COLO668 (cell line): ENCODE measurements at regions not wholly inside any gene's neighbourhood (a gene's known extent, or its start where the extent isn't known, plus 50 kb on each side); places are given as distances from the start of the nearest gene placed in this dataset.
"Not testable (repeated sequence)": the region's sequence is repeated elsewhere in the genome, so short reads cannot be mapped to it uniquely, and the experiment has no call there.

Experiments
- DNase-seq: peaks from one replicate; lab custom pipeline; 2025; ENCODE audit not compliant: unreplicated experiment; lab: John Stamatoyannopoulos, UW

DNA sequence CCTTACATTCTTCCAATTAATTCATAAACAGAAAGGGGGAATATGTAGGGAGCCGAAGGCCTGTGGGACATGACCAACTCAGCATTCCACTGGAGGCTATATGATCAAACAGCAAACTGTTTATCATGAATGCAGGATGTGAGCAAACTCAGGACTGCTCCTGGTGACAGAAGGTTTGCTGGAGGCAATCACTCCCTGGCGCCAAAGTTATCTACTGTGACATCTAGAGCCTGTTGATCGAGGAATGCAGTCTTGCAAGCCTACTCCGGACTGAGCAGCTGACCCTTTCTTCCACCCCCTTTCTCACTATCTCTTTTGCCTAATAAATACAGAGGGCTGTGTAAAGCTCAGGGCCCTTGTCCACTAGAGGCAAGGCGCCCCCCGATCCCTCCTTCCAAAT lies 122.0 kb upstream of the ZCCHC13 start:
- DNase-seq = not testable (repeated sequence)

DNA sequence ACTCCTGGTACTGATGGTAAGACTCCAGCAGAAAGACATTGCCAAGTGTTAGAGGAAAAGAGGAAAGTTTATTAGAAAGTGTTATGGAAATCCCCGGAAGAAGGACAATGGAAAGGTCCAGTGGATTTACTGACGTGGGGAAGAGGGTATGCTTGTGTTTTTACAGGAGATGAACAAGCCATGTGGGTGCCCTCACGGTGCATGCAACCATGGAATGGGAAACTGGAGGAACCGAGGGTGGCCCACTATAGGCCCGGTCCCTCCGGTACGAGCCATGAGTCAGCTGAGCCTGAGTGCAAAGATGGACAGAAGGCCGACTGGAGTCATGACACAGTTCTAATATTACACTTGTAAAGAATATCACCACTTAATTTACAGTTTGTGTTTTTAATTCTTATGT lies 123.3 kb upstream of the ZCCHC13 start:
- no peak for DNase-seq

DNA sequence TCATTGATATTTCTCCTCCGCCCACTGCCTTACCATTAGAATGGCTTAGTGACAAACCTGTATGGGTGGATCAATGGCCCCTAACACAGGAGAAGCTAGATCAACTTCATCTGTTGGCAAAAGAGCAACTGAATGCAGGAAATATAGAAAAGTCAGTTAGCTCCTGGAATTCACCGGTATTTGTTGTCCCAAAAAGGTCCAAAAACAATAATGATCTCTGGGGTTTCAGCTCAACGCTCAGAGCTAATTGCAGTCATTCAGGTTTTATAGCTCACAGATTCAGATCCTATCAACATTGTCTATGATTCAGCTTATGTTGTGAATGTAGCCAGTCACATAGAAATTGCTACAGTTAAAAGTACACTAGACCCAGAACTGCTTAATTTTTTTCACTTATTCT lies 124.0 kb upstream of the ZCCHC13 start:
- DNase-seq = no peak

DNA sequence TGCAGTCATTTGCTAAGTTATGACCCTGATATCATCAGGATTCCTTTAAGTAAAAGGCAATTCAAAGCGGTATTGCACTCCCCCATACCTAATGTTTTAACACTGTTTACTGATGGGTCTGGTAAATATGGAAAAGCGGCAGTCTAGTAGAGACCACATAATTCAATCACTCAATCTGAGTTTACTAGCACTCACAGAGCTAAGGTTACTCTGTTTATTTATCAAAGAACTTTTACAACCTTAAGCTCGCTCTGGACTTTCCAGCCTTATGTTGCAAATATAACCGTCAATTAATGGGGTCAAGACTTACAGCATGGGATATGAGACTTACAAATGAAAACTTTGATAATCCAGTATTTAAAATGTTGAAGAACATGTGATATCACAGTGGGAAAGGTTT lies 124.5 kb upstream of the ZCCHC13 start:
- DNase-seq = no peak

DNA sequence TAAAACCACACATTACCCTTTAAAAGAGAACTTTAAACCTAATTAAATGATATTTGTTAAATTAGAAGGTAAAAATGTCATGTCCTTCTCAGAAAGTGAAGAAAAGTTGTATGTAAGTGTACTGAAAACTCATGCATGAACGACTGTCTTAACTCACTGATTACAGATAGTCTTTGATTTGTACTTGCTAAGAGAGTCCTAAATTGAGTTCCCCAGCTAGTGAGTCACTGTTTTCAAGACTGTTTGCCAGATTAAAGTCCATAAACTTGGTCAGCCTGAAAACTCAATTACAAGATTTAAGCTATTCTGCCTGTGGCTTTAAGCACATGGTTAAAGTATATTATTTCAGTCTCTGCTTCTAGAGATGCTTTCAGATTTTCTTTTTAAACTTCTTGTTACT lies 124.9 kb upstream of the ZCCHC13 start:
- DNase-seq = no peak

DNA sequence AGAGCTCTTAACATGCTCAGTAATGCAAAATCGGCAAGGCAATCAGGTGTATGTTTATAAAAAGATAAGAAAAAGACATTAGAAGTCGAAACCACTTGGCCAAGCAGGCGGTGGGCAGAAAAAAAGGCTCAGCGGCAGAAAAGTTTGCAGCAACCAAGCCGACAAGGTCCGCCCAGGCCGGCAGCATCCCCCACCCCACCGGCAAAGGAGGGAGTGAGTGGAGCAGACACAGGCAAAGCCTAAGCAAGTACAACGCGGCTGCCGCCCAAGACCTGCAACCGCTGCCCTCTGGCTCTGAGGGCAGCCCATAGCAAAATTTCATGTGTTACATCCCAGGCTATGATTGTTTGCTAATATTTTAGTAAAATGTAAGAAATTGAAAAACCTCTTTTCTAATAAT lies 125.4 kb upstream of the ZCCHC13 start:
- no peak for DNase-seq

DNA sequence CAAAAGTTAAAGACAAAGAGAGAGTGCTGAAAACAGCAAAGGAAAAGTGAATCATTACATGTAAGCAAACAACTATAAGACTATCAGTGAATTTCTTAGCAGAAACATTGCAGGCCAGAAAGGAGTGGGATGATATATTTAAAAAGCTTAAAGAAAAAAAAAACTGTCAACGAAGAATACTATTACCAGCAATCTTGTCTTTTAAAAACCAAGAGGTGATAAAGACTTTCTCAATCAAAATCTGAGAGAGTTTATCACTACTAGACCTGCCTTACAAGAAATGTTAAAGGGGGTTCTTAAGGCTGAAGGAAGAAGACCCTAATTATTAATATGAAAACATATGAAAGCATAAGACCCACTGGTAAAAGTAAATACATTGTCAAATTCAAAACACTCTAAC lies 132.5 kb upstream of the ZCCHC13 start:
- DNase-seq = no peak

DNA sequence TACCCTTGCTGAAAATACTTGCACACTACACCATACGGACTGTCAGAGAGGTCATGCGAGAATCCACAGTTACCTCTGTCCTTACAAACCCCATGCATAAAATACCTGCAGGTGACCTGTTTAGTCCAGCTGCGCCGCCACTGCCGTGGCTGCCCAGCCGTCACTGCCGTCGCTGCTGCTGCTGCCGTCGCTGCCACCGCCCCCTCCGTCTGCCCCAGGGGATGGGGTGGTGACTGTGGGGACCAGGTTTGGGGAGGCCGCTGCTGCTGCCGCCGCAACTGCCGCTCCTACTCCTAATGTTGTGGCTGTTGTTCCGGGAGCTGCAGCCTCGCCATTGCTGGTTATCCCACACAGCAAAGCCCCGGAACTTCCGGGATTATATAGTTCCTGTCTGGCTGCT lies 141.8 kb upstream of the ZCCHC13 start:
- no peak for DNase-seq

DNA sequence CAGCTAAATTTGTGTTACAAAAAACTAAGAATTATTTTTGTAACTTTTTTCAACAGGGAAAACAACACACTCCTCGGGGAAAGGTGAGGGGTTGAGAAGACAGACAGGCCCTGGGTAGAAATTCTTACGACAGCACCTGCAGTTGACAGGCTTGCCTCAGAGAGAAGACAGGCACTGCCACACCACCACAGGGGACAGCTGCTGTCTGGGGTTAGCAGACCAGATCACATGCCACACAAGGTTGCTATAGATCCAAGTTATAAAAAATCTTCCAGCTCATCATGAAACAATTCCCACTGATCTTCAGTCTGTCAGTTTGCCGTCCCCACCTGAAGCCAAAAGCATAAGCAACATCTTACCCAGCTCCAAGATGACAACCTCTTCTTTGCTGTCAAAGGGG lies 143.2 kb upstream of the ZCCHC13 start:
- no peak for DNase-seq

DNA sequence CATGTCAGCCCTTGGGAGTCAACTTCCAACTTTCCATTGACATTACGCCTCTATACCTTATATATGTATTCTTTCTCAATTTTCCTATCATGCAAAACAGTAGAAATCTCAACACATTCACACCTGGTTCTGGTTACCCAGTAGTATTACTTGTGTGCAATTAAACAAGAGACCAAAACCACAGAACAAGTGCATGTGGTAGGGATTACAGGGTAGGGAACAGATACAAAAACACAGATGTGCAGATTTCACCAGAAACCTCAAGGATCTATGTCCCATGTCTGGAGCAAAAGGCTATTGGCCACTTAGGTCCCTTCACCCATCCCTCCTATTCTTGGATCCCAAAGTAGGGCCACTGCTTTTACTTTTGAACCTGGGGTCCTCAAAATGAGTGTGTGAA lies 143.6 kb upstream of the ZCCHC13 start:
- no peak for DNase-seq

DNA sequence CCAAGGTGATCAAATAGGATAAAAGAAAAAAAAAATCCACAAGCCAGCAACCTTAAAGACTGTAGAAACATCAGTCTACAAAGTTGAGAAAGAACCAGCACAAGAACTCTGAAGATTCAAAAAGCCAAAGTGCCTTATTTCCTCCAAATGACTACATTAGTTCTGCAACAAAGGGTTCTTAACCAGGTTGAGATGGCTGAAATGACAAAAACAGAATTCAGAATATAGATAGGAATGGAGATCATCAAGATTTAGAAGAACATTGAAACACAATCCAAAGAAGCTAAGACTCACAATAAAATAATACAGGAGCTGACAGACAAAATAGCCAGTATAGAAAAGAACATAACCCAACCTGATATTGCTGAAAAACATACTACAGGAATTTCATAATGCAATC lies 156.5 kb upstream of the ZCCHC13 start:
- DNase-seq = no peak

DNA sequence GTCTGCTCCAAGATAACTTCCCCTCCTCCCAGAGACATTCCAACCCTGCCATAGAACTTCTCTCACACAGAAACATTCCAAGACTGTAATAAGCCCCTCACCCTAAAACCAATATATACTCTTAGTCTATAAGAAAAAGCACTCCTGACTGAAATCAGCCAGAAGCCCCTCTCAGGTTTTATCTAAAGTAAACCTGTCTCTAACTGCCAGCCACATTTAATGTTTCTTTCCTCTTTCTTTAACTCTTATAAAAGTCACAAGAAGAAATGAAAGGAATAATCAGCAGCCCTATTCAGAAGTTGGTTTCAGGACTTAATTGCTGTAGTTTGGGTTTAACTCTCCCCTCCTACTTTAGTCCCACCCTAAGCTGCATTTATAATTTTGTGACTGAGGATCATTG lies 165.0 kb upstream of the ZCCHC13 start:
- DNase-seq = no peak

DNA sequence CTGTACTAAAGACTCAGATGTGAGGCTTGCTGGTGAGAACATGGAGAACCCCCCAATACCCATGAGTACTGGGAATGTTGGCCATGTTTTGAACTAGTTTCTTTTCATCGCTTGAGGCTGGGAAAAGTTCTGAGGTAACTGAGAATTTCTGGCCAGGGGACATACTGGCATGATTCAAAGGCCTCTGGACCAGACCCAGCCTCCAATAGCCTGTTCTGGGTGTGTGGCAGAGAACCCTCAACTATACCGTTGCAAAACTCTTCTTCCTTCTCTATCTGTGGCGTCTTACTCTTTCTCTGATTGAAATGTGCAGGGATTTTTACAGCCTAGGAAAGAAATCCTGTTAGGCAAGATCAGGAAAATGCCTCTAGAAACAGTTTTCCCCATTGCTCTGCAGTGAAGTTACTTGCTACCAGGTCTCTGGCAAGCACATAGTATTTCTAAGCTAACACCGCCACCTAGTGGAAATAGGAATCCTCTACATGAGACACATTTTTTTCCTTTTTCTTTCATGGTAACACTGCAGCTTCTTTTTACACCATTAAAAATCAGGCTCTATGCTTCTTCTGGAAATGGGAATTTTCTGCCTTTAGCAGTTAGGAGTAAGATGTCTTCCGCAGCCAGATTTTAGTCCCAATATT lies 170.7 kb upstream of the ZCCHC13 start:
- DNase-seq = peak; percentile 0

DNA sequence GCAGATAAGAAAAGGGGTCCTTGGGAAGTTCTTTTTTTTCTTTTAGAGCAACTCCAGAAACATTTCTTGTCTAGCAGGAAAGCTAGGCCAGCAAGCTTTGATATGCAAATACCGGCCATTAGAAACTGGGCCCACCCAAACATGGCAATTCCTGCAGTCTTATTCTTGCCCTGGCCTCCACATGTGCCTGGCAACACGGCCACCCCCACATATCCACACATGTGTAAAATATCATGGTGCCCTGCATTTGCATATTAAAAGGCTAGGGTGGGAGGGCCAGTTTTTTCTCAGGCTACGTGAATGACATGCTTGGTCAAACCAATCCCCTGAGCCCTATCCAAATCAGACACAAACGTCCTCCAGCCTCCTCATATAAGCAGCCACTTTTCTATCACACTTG lies 171.7 kb upstream of the ZCCHC13 start:
- no peak for DNase-seq

DNA sequence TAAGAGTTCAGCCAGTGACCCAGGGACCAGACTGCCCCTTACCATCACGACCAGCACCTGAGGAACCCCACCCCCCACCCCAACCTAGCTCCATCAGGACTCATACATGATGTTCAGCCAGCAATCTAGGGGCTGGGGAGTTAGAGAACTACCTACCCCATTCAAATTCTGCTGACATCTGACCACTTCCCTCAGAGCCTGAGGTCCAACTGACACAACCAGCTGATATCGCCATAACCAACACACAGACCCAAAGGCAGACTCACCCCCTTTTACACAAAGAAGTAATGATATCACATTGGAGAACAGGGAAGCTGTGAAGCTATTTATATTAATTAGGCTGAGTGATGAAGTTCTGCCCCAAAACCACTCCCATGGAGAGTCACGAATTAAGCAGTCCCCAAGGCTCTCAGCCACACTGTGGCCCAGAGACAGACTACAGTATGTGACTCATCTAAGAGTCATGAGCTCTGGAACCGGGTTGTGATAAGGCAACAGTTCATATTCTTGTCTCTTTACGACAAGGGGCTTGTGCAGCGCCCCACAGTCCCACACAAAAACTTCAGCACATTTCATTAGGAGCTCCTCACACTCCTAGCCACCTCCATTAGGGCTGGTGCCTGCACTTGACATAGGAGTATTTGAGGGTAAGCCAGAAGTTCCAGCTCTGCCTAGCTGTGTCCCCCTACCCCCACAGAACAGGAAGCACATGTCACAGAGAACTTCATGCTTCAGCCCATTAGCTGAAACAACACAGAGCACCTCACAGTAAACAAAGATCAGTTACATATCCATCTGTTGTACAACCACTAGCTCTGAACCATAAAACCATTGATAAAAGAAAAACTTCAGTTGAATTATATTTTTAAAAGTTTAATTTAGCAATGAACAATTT lies 184.7 kb upstream of the ZCCHC13 start:
- no peak for DNase-seq

DNA sequence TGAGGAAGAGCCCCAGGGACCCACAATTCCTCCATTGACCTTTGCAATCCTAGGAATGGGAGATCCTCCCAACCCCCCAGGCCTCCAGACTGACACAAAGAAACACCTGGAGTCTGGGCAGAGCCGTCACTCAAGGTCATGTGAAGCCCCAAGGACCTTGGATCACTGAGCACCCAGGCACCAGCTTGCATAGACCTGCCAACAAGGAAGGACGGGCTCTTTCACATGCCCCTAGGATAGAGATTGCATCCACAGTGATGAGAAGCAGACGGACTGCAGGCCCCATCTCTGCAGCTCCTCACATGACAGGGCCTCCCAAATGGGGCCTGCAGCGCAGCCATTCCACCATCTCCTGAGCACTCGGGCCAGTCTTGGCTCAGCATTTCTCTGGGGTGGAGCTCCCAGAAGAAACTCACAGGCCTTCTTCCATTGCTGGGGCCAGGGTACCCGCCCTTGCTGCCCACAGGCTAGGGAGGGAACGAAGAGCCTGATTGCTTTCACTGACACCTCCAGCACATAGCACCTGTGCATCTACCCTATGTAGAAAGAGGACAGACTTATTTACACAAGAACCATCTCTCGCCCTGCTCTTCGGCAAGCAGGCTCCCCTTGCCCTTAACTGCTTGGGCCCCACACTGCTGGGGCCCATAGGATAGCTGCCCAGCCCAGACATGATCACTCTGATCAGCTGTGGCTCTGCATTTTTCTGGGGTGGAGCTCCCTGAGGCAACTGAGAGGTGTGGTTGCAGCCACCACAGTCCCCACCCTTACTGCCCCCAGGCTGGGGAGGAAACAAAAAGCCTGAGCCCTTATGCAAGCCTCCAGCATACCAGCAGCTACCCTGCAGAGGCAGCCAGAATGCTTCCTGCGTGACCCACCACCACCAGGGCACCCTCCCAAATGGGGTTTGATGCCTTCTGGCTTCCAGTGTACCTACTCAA lies 185.7 kb upstream of the ZCCHC13 start:
- no peak for DNase-seq

DNA sequence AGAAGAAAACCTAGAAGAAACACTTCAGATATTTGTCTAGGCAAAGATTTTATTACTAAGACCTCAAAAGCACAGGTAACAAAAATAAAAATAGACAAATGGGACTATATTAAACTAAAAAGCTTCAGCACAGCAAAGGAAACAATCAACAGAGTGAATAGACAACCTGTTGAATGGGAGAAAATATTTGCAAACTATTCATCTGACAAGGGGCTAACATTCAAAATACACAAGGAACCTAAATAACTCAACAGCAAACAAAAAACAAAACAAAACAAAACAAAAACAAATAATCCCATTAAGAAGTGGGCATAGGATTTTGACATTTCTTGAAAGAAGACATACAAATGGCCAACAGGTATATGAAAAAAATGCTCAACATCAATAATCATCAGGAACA lies 192.7 kb upstream of the ZCCHC13 start:
- DNase-seq = no peak

DNA sequence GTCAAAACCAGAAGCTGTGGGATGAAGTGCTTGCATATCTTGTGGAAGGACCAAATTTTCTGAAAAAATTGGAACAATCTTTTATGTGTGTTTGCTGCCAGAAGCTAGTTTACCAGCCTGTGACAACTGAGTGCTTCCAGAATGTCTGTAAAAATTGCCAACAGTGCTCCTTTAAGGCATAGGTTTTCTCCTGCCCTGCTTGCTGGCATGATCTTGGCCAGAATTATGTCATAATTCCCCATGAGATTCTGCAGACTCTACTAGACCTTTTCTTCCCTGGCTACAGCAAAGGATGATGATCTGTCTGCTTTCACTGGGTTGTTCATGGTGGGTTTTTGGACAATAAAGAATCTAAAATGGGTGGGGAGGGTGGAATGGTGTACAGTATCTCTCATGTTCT lies 196.3 kb upstream of the ZCCHC13 start:
- no peak for DNase-seq

DNA sequence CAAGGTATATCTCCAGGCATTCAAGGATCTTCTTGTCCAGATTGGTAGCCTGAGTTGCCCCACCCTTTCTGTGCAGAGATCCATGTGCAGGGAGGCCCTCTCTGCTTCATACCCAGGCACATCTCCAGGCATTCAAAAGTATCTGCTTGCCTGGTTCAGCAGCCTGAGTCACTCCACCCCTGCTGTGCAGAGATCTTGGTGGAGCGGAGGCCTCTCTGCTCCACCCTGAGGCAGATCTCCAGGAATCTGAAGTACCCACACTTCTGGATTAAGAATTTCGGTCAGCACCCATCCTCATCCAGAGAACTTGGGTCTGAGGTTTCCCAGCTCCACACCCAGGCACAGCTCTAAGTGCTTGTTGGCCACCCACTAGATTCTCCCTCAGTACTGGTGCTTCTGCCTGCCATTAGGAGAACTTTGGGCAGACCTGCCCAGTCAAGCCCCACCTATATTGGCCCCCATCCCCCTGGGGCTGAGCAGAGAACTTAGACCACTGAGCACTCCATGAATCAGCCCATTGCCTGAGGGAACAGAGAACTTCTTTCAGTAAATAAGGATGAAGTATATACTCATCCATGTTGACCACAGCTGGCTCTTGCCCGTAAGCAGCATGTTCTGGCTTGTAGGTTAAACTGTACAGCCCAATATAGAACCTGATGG lies 199.5 kb upstream of the ZCCHC13 start:
- DNase-seq = no peak

DNA sequence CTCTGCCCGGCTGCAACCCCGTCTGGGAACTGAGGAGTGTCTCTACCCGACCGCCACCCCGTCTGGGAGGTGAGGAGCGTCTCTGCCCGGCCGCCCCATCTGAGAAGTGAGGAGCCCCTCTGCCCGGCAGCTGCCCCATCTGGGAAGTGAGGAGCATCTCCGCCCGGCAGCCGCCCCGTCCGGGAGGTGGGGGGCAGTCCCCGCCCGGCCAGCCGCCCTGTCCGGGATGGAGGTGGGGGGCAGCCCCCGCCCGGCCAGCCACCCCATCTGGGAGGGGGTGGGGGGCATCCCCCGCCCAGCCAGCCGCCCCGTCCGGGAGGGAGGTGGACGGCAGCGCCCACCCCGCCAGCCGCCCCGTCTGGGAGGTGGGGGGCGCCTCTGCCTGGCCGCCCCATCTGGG lies 205.6 kb upstream of the ZCCHC13 start:
- not testable (repeated sequence) for DNase-seq

DNA sequence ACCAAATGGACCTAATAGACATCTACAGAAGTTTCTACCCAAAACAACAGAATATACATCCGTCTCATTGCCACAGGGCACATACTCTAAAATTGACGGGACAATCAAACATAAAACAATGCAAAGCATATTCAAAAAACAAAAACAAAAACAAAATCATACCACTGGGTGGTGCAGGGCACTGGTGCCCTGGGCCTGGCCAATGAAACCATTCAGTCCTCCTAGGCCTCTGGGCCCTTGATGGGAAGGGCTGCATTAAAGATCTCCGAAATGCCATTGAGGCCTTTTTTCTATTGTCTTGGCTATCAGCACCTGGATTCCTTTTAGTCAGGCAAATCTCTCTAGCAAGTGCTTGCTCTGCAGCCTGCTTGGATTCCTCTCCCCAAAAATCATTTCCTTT lies 213.9 kb upstream of the ZCCHC13 start:
- no peak for DNase-seq
